ENCODE measurements at regions not wholly inside any gene's neighbourhood (a gene's known extent, or its start where the extent isn't known, plus 50 kb on each side); places are given as distances from the start of the nearest gene placed in this dataset.

DNA sequence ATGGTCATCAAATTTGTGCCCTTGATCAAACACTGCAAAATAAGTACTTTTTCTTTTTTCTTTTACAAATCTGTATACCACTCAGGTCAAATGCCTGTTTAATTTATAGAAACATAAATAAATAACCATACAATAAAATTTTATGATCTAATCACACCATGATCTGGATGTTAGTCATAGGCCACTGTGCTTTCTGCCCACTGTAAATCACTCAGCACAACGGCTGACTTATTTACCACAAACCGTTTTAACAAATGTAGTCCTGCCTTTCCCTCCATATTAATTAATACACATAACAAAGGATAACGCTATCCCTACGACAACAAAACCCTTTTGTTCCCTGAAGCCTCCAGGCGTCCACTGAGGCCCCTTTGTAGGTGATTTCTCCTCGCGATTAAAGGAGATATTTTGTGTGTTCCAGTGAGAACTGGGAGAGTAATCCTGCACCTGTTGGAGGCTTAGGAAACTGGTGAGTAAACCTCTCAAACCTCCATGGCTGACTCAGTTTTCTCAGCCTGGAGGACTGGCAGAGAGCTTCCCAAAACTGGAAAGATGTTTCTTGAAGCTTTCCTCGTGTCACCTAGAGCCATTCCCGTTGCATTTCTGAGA lies 477.1 kb upstream of the SGCG start:
- H2AFZ ChIP-seq (ENCODE audit: low read length), result no peak overlapping the region
- no peaks in the 10 kb centered on the region for H3K9me3 ChIP-seq (ENCODE audit: insufficient read depth in 2 of 2, low read depth in 1 of 2, low read length in 1 of 2)
- no peaks in the 10 kb centered on the region for H3K79me1 ChIP-seq (ENCODE audit: low read depth, low read length)
- H3K79me2 ChIP-seq (ENCODE audit: control insufficient read depth in 1 of 2, insufficient read depth in 2 of 2, low read length in 2 of 2), result no peaks in the 10 kb centered on the region
- H4K5ac ChIP-seq (ENCODE audit: insufficient read length, low read depth, low read length), result no peak overlapping the region
- no peaks in the 10 kb centered on the region for H4K20me1 ChIP-seq (replicated peaks in 1 of 2; ENCODE audit: control insufficient read depth in 1 of 2, insufficient read depth in 2 of 2, low read length in 2 of 2)
- no peaks in the 10 kb centered on the region for H3K4me1 ChIP-seq (replicated peaks in 1 of 4; ENCODE audit: control insufficient read depth in 3 of 4, insufficient read depth in 4 of 4, low read length in 3 of 4)
- H4K91ac ChIP-seq (replicated peaks; ENCODE audit: insufficient read length, low read length), result no peak overlapping the region
- H2BK5ac ChIP-seq (ENCODE audit: low read depth, low read length), result no peak overlapping the region
- H2BK20ac ChIP-seq (ENCODE audit: low read length), result no peak overlapping the region
- CTCF ChIA-PET (ENCODE audit: partially characterized antibody), result no interaction called here
- no peak overlapping the region for H2BK12ac ChIP-seq (ENCODE audit: low read depth, low read length)
- no peak overlapping the region for H2AK5ac ChIP-seq (ENCODE audit: low read depth, low read length)
- H4K8ac ChIP-seq (ENCODE audit: extremely low read depth, insufficient read depth, low read length), result no peak overlapping the region
- H2BK120ac ChIP-seq (replicated peaks; ENCODE audit: low read depth, low read length), result no peak overlapping the region
- H3K4me3 ChIP-seq (ENCODE audit: extremely low read depth in 1 of 4, insufficient read depth in 2 of 4, low read depth in 3 of 4, low read length in 4 of 4), result no peak overlapping the region
- H3K14ac ChIP-seq (ENCODE audit: insufficient read length), result no peak overlapping the region
- no peak overlapping the region for H3K9ac ChIP-seq (replicated peaks in 1 of 4; ENCODE audit: extremely low read depth in 1 of 4, low read depth in 3 of 4, low read length in 3 of 4)
- FAIRE-seq, result no peak
- 65% methylated on average over 9 of the region's 9 CpGs; no CpG with 5 or more reads in 1 of the 2 experiments for WGBS, 2 experiments (ENCODE audit: extremely low coverage in 1 of 2, insufficient coverage in 1 of 2, insufficient read length in 1 of 2, insufficient replicate concordance in 2 of 2, low coverage in 1 of 2, low lambda C conversion rate in 2 of 2, missing lambda C conversion rate in 1 of 2)
- TF ChIP-seq, protein P1, sequence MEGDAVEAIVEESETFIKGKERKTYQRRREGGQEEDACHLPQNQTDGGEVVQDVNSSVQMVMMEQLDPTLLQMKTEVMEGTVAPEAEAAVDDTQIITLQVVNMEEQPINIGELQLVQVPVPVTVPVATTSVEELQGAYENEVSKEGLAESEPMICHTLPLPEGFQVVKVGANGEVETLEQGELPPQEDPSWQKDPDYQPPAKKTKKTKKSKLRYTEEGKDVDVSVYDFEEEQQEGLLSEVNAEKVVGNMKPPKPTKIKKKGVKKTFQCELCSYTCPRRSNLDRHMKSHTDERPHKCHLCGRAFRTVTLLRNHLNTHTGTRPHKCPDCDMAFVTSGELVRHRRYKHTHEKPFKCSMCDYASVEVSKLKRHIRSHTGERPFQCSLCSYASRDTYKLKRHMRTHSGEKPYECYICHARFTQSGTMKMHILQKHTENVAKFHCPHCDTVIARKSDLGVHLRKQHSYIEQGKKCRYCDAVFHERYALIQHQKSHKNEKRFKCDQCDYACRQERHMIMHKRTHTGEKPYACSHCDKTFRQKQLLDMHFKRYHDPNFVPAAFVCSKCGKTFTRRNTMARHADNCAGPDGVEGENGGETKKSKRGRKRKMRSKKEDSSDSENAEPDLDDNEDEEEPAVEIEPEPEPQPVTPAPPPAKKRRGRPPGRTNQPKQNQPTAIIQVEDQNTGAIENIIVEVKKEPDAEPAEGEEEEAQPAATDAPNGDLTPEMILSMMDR (IDR thresholded peaks at IDR 0.05; ENCODE audit: control extremely low read depth in 1 of 3, insufficient read depth in 1 of 3, low read depth in 1 of 3, low read length in 3 of 3), result no peak
- TF ChIP-seq SP4 (IDR thresholded peaks at IDR 0.05; ENCODE audit: low read length) (no peak), KDM1A (IDR thresholded peaks at IDR 0.05; ENCODE audit: borderline replicate concordance, low read length) (no peak), BCL11A (IDR thresholded peaks at IDR 0.05; ENCODE audit: low read depth in 2 of 2, low read length in 2 of 2) (no peak), CEBPB (IDR thresholded peaks at IDR 0.05; ENCODE audit: low read depth, low read length) (no peak), CHD1 (IDR thresholded peaks at IDR 0.05; ENCODE audit: low read depth, low read length) (no peak), HDAC2 (IDR thresholded peaks at IDR 0.05; ENCODE audit: borderline replicate concordance in 1 of 2, low read depth in 2 of 2, low read length in 2 of 2) (no peak), EZH2 (IDR thresholded peaks at IDR 0.05; ENCODE audit: low read depth, low read length, severe bottlenecking) (no peak), CTBP2 (IDR thresholded peaks at IDR 0.05; ENCODE audit: borderline replicate concordance, insufficient read depth, insufficient read length, low read length) (no peak)
- H3K36me3 ChIP-seq (ENCODE audit: control insufficient read depth in 2 of 4, insufficient read depth in 4 of 4, low read length in 3 of 4), result no peaks in the 10 kb centered on the region
- no peak overlapping the region for H3K27ac ChIP-seq (ENCODE audit: low read depth, low read length)
- no peak overlapping the region for H3K4ac ChIP-seq (replicated peaks; ENCODE audit: insufficient read length, low read depth, low read length)
- no peak overlapping the region for H3K18ac ChIP-seq (ENCODE audit: extremely low read depth, low read length)
- no peak overlapping the region for H2BK15ac ChIP-seq (ENCODE audit: low read length)
- DNase-seq (ENCODE audit: low read depth in 1 of 2, low spot score in 2 of 2), result no peak
- no peaks in the 10 kb centered on the region for H3K27me3 ChIP-seq (replicated peaks in 1 of 4; ENCODE audit: control insufficient read depth in 3 of 4, extremely low read depth in 1 of 4, insufficient read depth in 3 of 4, low read length in 3 of 4)
- H3K23ac ChIP-seq (ENCODE audit: insufficient read length), result no peak overlapping the region
- H3K4me2 ChIP-seq (ENCODE audit: insufficient read depth in 1 of 2, low read depth in 2 of 2, low read length in 2 of 2), result no peak overlapping the region
- POLR2A ChIA-PET (ENCODE audit: partially characterized antibody), result no interaction called here
- H3K56ac ChIP-seq (replicated peaks; ENCODE audit: insufficient read length, low read depth, low read length), result no peak overlapping the region
- H3K23me2 ChIP-seq (ENCODE audit: low read depth, low read length), result no peaks in the 10 kb centered on the region
